H1 (cell line): ENCODE measurements at regions not wholly inside any gene's neighbourhood (a gene's known extent, or its start where the extent isn't known, plus 50 kb on each side); places are given as distances from the start of the nearest gene placed in this dataset.

Experiments used
- CTCF ChIA-PET: fragments of 300-600 bp; sonication (Branson Sonifier 250); formaldehyde crosslinking; loops from one replicate; lab custom pipeline; 2021; ENCODE audit not compliant: partially characterized antibody; lab: Charles Lee
- POLR2A ChIA-PET: fragments of 300-600 bp; sonication (Branson Sonifier 250); formaldehyde crosslinking; loops from one replicate; lab custom pipeline; 2021; ENCODE audit warnings: inconsistent platforms; ENCODE audit not compliant: partially characterized antibody; lab: Charles Lee
- DNase-seq, 2 experiments: peaks; one replicate each; pipeline versions ENCODE4 v3.0.0 to v3.0.0-alpha.2; 2010 to 2022; ENCODE audit warnings: low spot score in 2 of 2, low read depth in 1 of 2, mixed read lengths in 1 of 2
- FAIRE-seq: peaks from 2 replicates; lab custom pipeline; 2011; peaks lifted over from hg19 to GRCh38; lab: Jason Lieb, UNC
- H2AFZ ChIP-seq: 2 replicates; pipeline ENCODE4 v1.8.1; 2012; ENCODE audit warnings: low read length, inconsistent platforms
- H2AK5ac ChIP-seq: 2 replicates; pipeline ENCODE4 v1.6.1; 2013; ENCODE audit warnings: low read depth, low read length
- H2BK120ac ChIP-seq: replicated peaks from 2 replicates; pipeline ENCODE3; 2013; ENCODE audit warnings: low read depth, low read length, inconsistent platforms
- H2BK12ac ChIP-seq: 2 replicates; pipeline ENCODE4 v1.6.1; 2013; ENCODE audit warnings: low read depth, low read length
- H2BK15ac ChIP-seq: 2 replicates; pipeline ENCODE4 v1.6.1; 2013; ENCODE audit warnings: low read length
- H2BK20ac ChIP-seq: 2 replicates; pipeline ENCODE4 v1.6.1; 2013; ENCODE audit warnings: low read length
- H2BK5ac ChIP-seq: 2 replicates; pipeline ENCODE4 v1.6.1; 2013; ENCODE audit warnings: low read depth, low read length
- H3K14ac ChIP-seq: 2 replicates; pipeline ENCODE4 v1.6.1; 2013; ENCODE audit warnings: inconsistent platforms; ENCODE audit not compliant: insufficient read length
- H3K18ac ChIP-seq: 2 replicates; pipeline ENCODE4 v1.6.1; 2013; ENCODE audit warnings: low read length; ENCODE audit errors: extremely low read depth
- H3K23ac ChIP-seq: 2 replicates; pipeline ENCODE4 v1.6.1; 2013; ENCODE audit warnings: inconsistent platforms; ENCODE audit not compliant: insufficient read length
- H3K23me2 ChIP-seq: 2 replicates; pipeline ENCODE4 v1.6.1; 2013; ENCODE audit warnings: low read depth, low read length
- H3K27ac ChIP-seq: 2 replicates; pipeline ENCODE4 v1.6.1; 2011; ENCODE audit warnings: low read depth, low read length, inconsistent platforms
- H3K27me3 ChIP-seq, 4 experiments: replicated peaks in 1 of 4; 1 replicate in 1 of 4; 2 replicates in 3 of 4; pipeline versions ENCODE4 v1.6.1 to v1.8.1; 2011 to 2013; ENCODE audit warnings: low read length in 3 of 4, mild to moderate bottlenecking in 3 of 4, inconsistent platforms in 2 of 4, mixed read lengths in 2 of 4, moderate library complexity in 1 of 4; ENCODE audit not compliant: control insufficient read depth in 3 of 4, insufficient read depth in 3 of 4; ENCODE audit errors: extremely low read depth in 1 of 4
- H3K36me3 ChIP-seq, 4 experiments: 2 replicates each; pipeline versions ENCODE4 v1.6.1 to v1.8.1; 2011 to 2013; ENCODE audit warnings: mild to moderate bottlenecking in 4 of 4, low read length in 3 of 4, moderate library complexity in 2 of 4, control low read depth in 1 of 4, inconsistent platforms in 1 of 4; ENCODE audit not compliant: insufficient read depth in 4 of 4, control insufficient read depth in 2 of 4
- H3K4ac ChIP-seq: replicated peaks from 2 replicates; pipeline ENCODE3; 2013; ENCODE audit warnings: low read length, low read depth, mixed read lengths, inconsistent platforms; ENCODE audit not compliant: insufficient read length
- H3K4me1 ChIP-seq, 4 experiments: replicated peaks in 1 of 4; 1 replicate in 1 of 4; 2 replicates in 3 of 4; pipeline versions ENCODE4 v1.6.1 to v1.8.1; 2011 to 2013; ENCODE audit warnings: low read length in 3 of 4, inconsistent platforms in 2 of 4, mixed read lengths in 1 of 4; ENCODE audit not compliant: insufficient read depth in 4 of 4, control insufficient read depth in 3 of 4
- H3K4me2 ChIP-seq, 2 experiments: 2 replicates each; pipeline versions ENCODE4 v1.6.1 to v1.8.1; 2011 to 2013; ENCODE audit warnings: low read depth in 2 of 2, low read length in 2 of 2, control low read depth in 1 of 2, inconsistent platforms in 1 of 2, mild to moderate bottlenecking in 1 of 2; ENCODE audit not compliant: insufficient read depth in 1 of 2
- H3K4me3 ChIP-seq, 4 experiments: fragments of 200-600, 300-600 bp in 1 of 4; sonication (generic), shearing (Covaris generic), sonication (Bioruptor Twin) in 1 of 4; 2 replicates each; pipeline versions ENCODE4 v1.5.1 to v1.8.1; 2011 to 2016; ENCODE audit warnings: low read length in 4 of 4, low read depth in 3 of 4, control low read depth in 2 of 4, inconsistent platforms in 2 of 4, mild to moderate bottlenecking in 2 of 4, mixed read lengths in 1 of 4, moderate library complexity in 1 of 4; ENCODE audit not compliant: insufficient read depth in 2 of 4; ENCODE audit errors: extremely low read depth in 1 of 4
- H3K56ac ChIP-seq: replicated peaks from 2 replicates; pipeline ENCODE3; 2013; ENCODE audit warnings: low read depth, mild to moderate bottlenecking, mixed read lengths, low read length, inconsistent platforms; ENCODE audit not compliant: insufficient read length
- H3K79me1 ChIP-seq: 2 replicates; pipeline ENCODE4 v1.6.1; 2013; ENCODE audit warnings: low read depth, low read length, control low read depth
- H3K79me2 ChIP-seq, 2 experiments: 2 replicates each; pipeline versions ENCODE4 v1.6.1 to v1.8.1; 2012 to 2013; ENCODE audit warnings: low read length in 2 of 2, mild to moderate bottlenecking in 2 of 2, inconsistent platforms in 1 of 2; ENCODE audit not compliant: insufficient read depth in 2 of 2, control insufficient read depth in 1 of 2
- H3K9ac ChIP-seq, 4 experiments: replicated peaks in 1 of 4; 1 replicate in 1 of 4; 2 replicates in 3 of 4; pipeline versions ENCODE4 v1.6.1 to v1.8.1; 2011 to 2013; ENCODE audit warnings: low read depth in 3 of 4, low read length in 3 of 4, control low read depth in 2 of 4, mild to moderate bottlenecking in 2 of 4, moderate library complexity in 2 of 4, inconsistent platforms in 1 of 4; ENCODE audit errors: extremely low read depth in 1 of 4
- H3K9me3 ChIP-seq, 2 experiments: 2 replicates each; pipeline versions ENCODE4 v1.6.1 to v1.8.1; 2012 to 2013; ENCODE audit warnings: mild to moderate bottlenecking in 2 of 2, moderate library complexity in 2 of 2, control low read depth in 1 of 2, inconsistent platforms in 1 of 2, low read depth in 1 of 2, low read length in 1 of 2, mixed read lengths in 1 of 2; ENCODE audit not compliant: insufficient read depth in 2 of 2
- H4K20me1 ChIP-seq, 2 experiments: replicated peaks in 1 of 2; 2 replicates each; pipeline versions ENCODE3 to v1.8.1; 2011 to 2013; ENCODE audit warnings: inconsistent platforms in 2 of 2, low read length in 2 of 2, mild to moderate bottlenecking in 1 of 2; ENCODE audit not compliant: insufficient read depth in 2 of 2, control insufficient read depth in 1 of 2
- H4K5ac ChIP-seq: 2 replicates; pipeline ENCODE4 v1.6.1; 2013; ENCODE audit warnings: low read length, low read depth, mixed read lengths, inconsistent platforms; ENCODE audit not compliant: insufficient read length
- H4K8ac ChIP-seq: 2 replicates; pipeline ENCODE4 v1.8.0; 2013; ENCODE audit warnings: mild to moderate bottlenecking, moderate library complexity, low read length, inconsistent platforms; ENCODE audit not compliant: insufficient read depth; ENCODE audit errors: extremely low read depth
- H4K91ac ChIP-seq: replicated peaks from 2 replicates; pipeline ENCODE3; 2013; ENCODE audit warnings: low read length, mixed read lengths, inconsistent platforms; ENCODE audit not compliant: insufficient read length
- HDAC6 ChIP-seq: IDR thresholded peaks from one replicate; pipeline ENCODE4 v1.7.1; 2012; ENCODE audit warnings: low read depth, mild to moderate bottlenecking, inconsistent platforms, low read length, moderate library complexity
- MAX ChIP-seq: IDR thresholded peaks from 2 replicates; pipeline ENCODE4 v1.6.1; 2012; ENCODE audit warnings: inconsistent platforms
- SIX5 ChIP-seq: IDR thresholded peaks from 2 replicates; pipeline ENCODE4 v1.6.1; 2011; ENCODE audit warnings: mild to moderate bottlenecking, low read depth, low read length
- SP4 ChIP-seq: IDR thresholded peaks from 2 replicates; pipeline ENCODE4 v1.6.1; 2012; ENCODE audit warnings: low read length, inconsistent platforms
- TAF7 ChIP-seq: optimal IDR thresholded peaks from 2 replicates; pipeline ENCODE3; 2011; ENCODE audit warnings: low read depth, mild to moderate bottlenecking, inconsistent platforms, low read length, moderate library complexity, borderline replicate concordance
- ZNF274 ChIP-seq: IDR thresholded peaks from 2 replicates; pipeline ENCODE4 v1.7.0; 2012; ENCODE audit warnings: low read length, borderline replicate concordance; ENCODE audit errors: extremely low read depth
- WGBS, 2 experiments: shearing (Covaris generic) in 1 of 2; methylation state at CpG; one replicate each; pipeline versions ENCODE4 v1.1.6 to v1.1.7; 2013 to 2015; ENCODE audit warnings: low lambda C conversion rate in 2 of 2, mixed read lengths in 2 of 2, inconsistent platforms in 1 of 2, low coverage in 1 of 2, missing lambda C conversion rate in 1 of 2; ENCODE audit not compliant: insufficient replicate concordance in 2 of 2, insufficient coverage in 1 of 2, insufficient read length in 1 of 2; ENCODE audit errors: extremely low coverage in 1 of 2, missing lambda C conversion rate in 1 of 2; 5-methylcytosine and 5-hydroxymethylcytosine counted together

- POLR2A ChIA-PET, result no interaction called here
- H3K36me3 ChIP-seq, result no peaks in the 10 kb centered on the region
- 82% methylated on average over 6 of the region's 6 CpGs; no CpG with 5 or more reads in 1 of the 2 experiments for WGBS, 2 experiments
- no peak overlapping the region for H3K18ac ChIP-seq
- H4K20me1 ChIP-seq, result no peaks in the 10 kb centered on the region
- H3K27ac ChIP-seq, result no peak overlapping the region
- H2BK15ac ChIP-seq, result no peak overlapping the region
- no peak overlapping the region for H2BK20ac ChIP-seq
- DNase-seq (no peak), FAIRE-seq (no peak)
- no peak overlapping the region for H2BK120ac ChIP-seq
- no peak overlapping the region for H2AFZ ChIP-seq
- H3K27me3 ChIP-seq, result no peaks in the 10 kb centered on the region
- no peaks in the 10 kb centered on the region for H3K79me1 ChIP-seq
- H3K23ac ChIP-seq, result no peak overlapping the region
- no peak overlapping the region for H2AK5ac ChIP-seq
- H3K4me3 ChIP-seq, result no peak overlapping the region
- no peak overlapping the region for H2BK12ac ChIP-seq
- no peaks in the 10 kb centered on the region for H3K23me2 ChIP-seq
- no peak overlapping the region for H3K4ac ChIP-seq
- no peak overlapping the region for H3K4me2 ChIP-seq
- CTCF ChIA-PET, result interaction anchor here (0.5 to 1.6 kb wide), 3 partner anchors 10 to 68 kb away, joined by 3 to 4 read pairs (median 3); no protein-coding TSS in a partner anchor
- H3K9ac ChIP-seq, result no peak overlapping the region
- no peaks in the 10 kb centered on the region for H3K9me3 ChIP-seq
- no peak overlapping the region for H4K91ac ChIP-seq
- TF ChIP-seq SP4 (no peak), MAX (no peak), ZNF274 (no peak), SIX5 (no peak), HDAC6 (no peak), TAF7 (no peak)
- no peaks in the 10 kb centered on the region for H3K4me1 ChIP-seq
- H3K56ac ChIP-seq, result no peak overlapping the region
- no peak overlapping the region for H2BK5ac ChIP-seq
- H4K8ac ChIP-seq, result no peak overlapping the region
- no peak overlapping the region for H4K5ac ChIP-seq
- H3K79me2 ChIP-seq, result no peaks in the 10 kb centered on the region
- no peak overlapping the region for H3K14ac ChIP-seq
Measured at GRCh38 chr6:2536451-2536850, 214.3 kb downstream of the MYLK4 start.
